Panc1 (cell line): ENCODE measurements at regions not wholly inside any gene's neighbourhood (a gene's known extent, or its start where the extent isn't known, plus 50 kb on each side); places are given as distances from the start of the nearest gene placed in this dataset.

Experiments used
- ATAC-seq: fragments of 200-7000 bp; cut with Tn5 transposase; 2 replicates; pipeline ENCODE4 v1.9.1; 2020; ENCODE audit warnings: mild to moderate bottlenecking, moderate library complexity
- BruUV-seq: library from RNA; stranded (reverse); fragments of 400-500 nt; replicated peaks from 2 replicates; lab custom pipeline; 2021; lab: Mats Ljungman, UMichigan
- CTCF ChIA-PET: fragments of 300-600 bp; sonication (Branson Sonifier 250); formaldehyde crosslinking; loops from one replicate; lab custom pipeline; 2022; ENCODE audit warnings: antibody characterized with exemption; lab: Charles Lee
- POLR2A ChIA-PET: fragments of 300-600 bp; sonication (Branson Sonifier 250); formaldehyde crosslinking; loops from one replicate; lab custom pipeline; 2022; ENCODE audit warnings: antibody characterized with exemption; lab: Charles Lee
- DNase-seq: peaks from one replicate; pipeline ENCODE4 v3.0.0-alpha.2; 2010; ENCODE audit warnings: low read depth, low spot score
- H3K27ac ChIP-seq: 2 replicates; pipeline ENCODE4 v1.5.1; 2011; ENCODE audit warnings: mild to moderate bottlenecking, low read length, inconsistent platforms
- H3K27me3 ChIP-seq: fragments of 200-500 bp; sonication (Bioruptor generic); 2 replicates; pipeline ENCODE4 v1.6.0; 2014; ENCODE audit warnings: low read length, inconsistent platforms; ENCODE audit not compliant: control insufficient read depth, insufficient read depth
- H3K36me3 ChIP-seq: fragments of 200-500 bp; sonication (Bioruptor generic); 2 replicates; pipeline ENCODE4 v1.5.1; 2014; ENCODE audit warnings: inconsistent platforms, mild to moderate bottlenecking, low read length, moderate library complexity; ENCODE audit not compliant: control insufficient read depth, insufficient read depth
- H3K4me1 ChIP-seq: 2 replicates; pipeline ENCODE4 v1.5.1; 2011; ENCODE audit warnings: inconsistent platforms, mild to moderate bottlenecking, low read length, moderate library complexity; ENCODE audit not compliant: control insufficient read depth, insufficient read depth
- H3K4me3 ChIP-seq, 2 experiments: 2 replicates each; pipeline ENCODE4 v1.5.1; 2011 to 2012; ENCODE audit warnings: low read depth in 2 of 2, low read length in 2 of 2, mild to moderate bottlenecking in 2 of 2, inconsistent platforms in 1 of 2, moderate library complexity in 1 of 2
- H3K9me3 ChIP-seq: fragments of 200-500 bp; sonication (Bioruptor generic); 2 replicates; pipeline ENCODE4 v1.5.1; 2014; ENCODE audit warnings: low read depth, mild to moderate bottlenecking, inconsistent platforms, low read length, moderate library complexity; ENCODE audit not compliant: control insufficient read depth, insufficient read depth
- CTCF ChIP-seq: fragments of 450-650 bp; IDR thresholded peaks from 2 replicates; pipeline ENCODE4 v1.5.1; 2017; ENCODE audit warnings: mild to moderate bottlenecking
- POLR2AphosphoS5 ChIP-seq: IDR thresholded peaks from 2 replicates; pipeline ENCODE4 v1.6.1; 2012; ENCODE audit warnings: mild to moderate bottlenecking, low read depth, low read length, moderate library complexity
- REST ChIP-seq, 2 experiments: IDR thresholded peaks; 2 replicates each; pipeline ENCODE4 v1.6.1; 2011 to 2012; ENCODE audit warnings: low read depth in 2 of 2, control low read depth in 1 of 2, low read length in 1 of 2, mild to moderate bottlenecking in 1 of 2, moderate library complexity in 1 of 2; ENCODE audit not compliant: insufficient read depth in 1 of 2
- SIN3A ChIP-seq: IDR thresholded peaks from 2 replicates; pipeline ENCODE4 v1.6.1; 2012; ENCODE audit warnings: low read depth, mild to moderate bottlenecking, low read length, moderate library complexity, borderline replicate concordance; ENCODE audit not compliant: insufficient read depth
- TCF7L2 ChIP-seq: IDR thresholded peaks from 2 replicates; pipeline ENCODE4 v1.6.1; 2011; ENCODE audit warnings: mild to moderate bottlenecking, low read depth, low read length, inconsistent platforms
- in situ Hi-C: cut with HindIII; loops from 2 replicates; pipeline ENCODE4 v1.10.0; 2016; ENCODE audit warnings: low sequenced_read_pairs, low pct_unique_long_range_greater_than_20kb
- intact Hi-C: fragments of 100-400 bp; cut with micrococcal nuclease; formaldehyde crosslinking; loops from one replicate; pipeline ENCODE4 v1.10.0; 2022; ENCODE audit not compliant: unreplicated experiment

GRCh38 chr2:239769554-239770245 lies 255.4 kb downstream of the NDUFA10 start:
- H3K27me3 ChIP-seq: no peaks in the 10 kb centered on the region; the same call in 1 of the 2 replicates
- no peak for TF ChIP-seq CTCF
- H3K9me3 ChIP-seq: no peaks in the 10 kb centered on the region
- ChIA-PET POLR2A (no interaction called here), CTCF (no interaction called here)
- intact Hi-C loops: no loop called here
- no peaks in the 10 kb centered on the region for H3K36me3 ChIP-seq
- no peak overlapping the region for H3K4me3 ChIP-seq
- BruUV-seq: no TSS peak
- H3K27ac ChIP-seq: no peak overlapping the region
- in situ Hi-C loops: no loop called here
- DNase-seq (no peak), ATAC-seq (no peak)
- no peaks in the 10 kb centered on the region for H3K4me1 ChIP-seq

- CTCF ChIA-PET: no interaction called here
Observed at GRCh38 chr2:239768907-239769553, 256.1 kb downstream of the NDUFA10 start.

More at GRCh38 chr2:239768907-239769553, 256.1 kb downstream of the NDUFA10 start:
- H3K27me3 ChIP-seq: no peaks in the 10 kb centered on the region; the same call in 1 of the 2 replicates
- H3K9me3 ChIP-seq: no peaks in the 10 kb centered on the region
- H3K4me1 ChIP-seq: no peaks in the 10 kb centered on the region
- DNase-seq: no peak
- TF ChIP-seq TCF7L2 (no peak), POLR2AphosphoS5 (no peak), SIN3A (no peak), REST (IDR thresholded peaks at IDR 0.05; ENCODE audit: insufficient read depth in 1 of 2, low read depth in 2 of 2, low read length in 1 of 2) (no peak)
- no peak overlapping the region for H3K4me3 ChIP-seq
- H3K27ac ChIP-seq: no peak overlapping the region
- in situ Hi-C loops (no loop called here), intact Hi-C loops (no loop called here)
- ATAC-seq: no peak
- no TSS peak for BruUV-seq
- POLR2A ChIA-PET: no interaction called here
- H3K36me3 ChIP-seq: no peaks in the 10 kb centered on the region
